Fibroblast of skin of left biceps (primary cell): ENCODE measurements at regions not wholly inside any gene's neighbourhood (a gene's known extent, or its start where the extent isn't known, plus 50 kb on each side); places are given as distances from the start of the nearest gene placed in this dataset.
"Not testable (repeated sequence)": the region's sequence is repeated elsewhere in the genome, so short reads cannot be mapped to it uniquely, and the experiment has no call there.

Experiments used
- DNase-seq, 2 experiments: peaks; one replicate each; pipeline ENCODE4 v3.0.0-alpha.2; 2013; ENCODE audit warnings: low read depth in 2 of 2

DNA sequence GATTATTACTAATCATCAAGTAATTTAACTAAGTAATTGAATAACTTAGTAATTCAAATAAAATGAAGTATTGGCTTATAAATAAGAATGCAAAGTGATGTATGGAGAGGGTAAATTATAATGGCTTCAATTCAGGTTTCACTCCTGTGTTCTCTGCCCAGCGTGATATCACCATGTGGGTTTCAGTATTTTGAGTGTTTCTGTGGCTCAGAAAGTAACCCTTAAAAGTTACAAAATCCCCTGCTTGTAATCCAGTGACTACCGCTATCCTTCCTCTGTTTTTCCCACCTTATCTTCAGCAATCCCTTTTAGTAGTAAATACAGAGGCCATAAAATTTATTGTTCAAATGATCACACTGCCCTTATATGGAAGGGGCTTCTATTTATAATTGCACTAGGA lies 316.4 kb upstream of the CFAP20DC start:
- DNase-seq, result no peak

DNA sequence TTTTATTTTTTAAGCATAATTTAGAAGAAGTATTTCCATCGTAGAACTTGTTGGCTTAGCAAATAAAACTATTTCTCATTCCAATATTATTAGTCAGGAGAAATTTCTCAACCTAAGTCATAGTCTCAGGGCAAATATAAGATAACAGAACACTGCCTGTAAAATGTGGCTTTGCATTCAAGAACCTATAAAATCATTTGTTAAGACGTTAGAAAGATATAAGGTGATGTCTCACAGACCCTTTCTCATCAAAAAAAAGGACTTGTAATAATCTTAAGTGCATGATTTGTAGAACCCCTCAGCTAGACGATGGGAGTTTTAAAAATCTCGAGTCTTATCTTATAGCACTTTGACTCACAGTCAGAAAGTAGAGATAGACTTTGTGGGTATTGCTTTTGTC lies 314.7 kb upstream of the CFAP20DC start:
- DNase-seq, result no peak

DNA sequence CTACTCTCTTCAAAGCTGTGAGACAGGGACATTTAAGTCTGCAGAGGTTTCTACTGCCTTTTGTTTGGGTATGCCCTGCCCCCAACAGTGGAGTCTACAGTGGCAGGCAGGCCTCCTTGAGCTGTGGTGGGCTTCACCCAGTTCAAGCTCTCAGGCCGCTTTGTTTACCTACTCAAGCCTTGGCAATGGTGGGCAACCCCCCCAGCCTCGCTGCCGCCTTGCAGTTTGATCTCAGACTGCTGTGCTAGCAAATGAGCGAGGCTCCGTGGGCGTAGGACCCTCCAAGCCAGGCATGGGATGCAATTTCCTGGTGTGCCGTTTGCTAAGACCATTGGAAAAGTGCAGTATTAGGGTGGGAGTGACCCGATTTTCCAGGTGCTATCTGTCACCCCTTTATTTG lies 310.5 kb upstream of the CFAP20DC start:
- not testable (repeated sequence) for DNase-seq

DNA sequence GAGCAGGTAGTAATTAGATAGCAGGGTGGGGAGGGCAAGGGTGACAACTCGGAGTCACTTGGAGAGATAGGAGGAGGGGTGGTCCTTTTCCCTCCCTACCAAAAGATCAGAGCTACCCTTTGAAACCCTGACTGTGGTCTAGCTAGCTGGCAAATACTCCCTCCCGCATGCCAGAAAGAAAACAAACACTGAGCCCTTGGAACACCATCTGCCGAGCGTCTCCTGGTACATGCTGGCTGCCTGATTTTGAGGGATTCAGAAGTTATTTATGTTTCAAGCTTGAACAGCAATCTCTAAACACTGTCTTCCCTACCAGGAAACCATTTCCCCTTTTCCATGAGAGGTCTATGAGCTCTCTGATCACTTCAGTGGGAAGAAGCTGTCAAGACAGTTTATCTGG lies 291.6 kb upstream of the CFAP20DC start:
- no peak for DNase-seq

DNA sequence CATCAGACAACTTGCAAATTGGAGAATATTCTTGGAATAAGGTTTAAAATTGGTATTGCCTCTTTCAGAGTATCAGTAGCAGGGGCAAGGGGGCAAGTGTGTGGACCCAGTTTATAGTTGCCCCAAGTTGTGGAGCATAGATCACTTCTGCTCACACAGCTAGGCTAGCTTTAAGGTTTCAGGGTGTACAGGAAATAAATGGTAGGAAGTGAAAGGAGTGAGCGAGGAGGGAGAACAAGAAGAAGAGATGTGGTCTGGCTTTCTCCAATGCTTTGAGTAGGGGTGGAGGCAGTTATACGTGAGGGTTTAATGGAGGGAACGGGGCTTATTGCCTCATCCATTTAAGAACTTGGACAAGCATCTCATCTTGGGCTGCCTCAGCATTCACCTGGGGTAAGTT lies 290.0 kb upstream of the CFAP20DC start:
- DNase-seq, result no peak

DNA sequence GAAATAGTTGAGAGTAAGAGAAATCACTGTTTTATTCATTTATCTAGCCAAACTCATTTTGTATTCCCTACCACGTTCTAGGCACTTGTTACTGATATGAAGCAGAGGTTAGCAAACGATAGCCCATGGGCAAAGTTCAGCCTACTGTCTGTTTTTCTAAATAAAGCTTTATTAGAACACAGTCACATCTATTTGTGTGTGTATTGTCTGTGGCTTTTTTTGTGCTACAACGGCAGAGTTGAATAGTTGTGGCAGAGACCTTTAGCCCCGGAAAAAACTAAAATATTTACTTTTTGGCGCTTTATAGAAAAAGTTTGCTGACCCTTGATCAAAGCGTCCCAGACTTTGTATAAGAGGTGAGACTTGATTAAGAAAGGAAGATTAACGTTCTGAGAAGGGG lies 289.1 kb upstream of the CFAP20DC start:
- no peak for DNase-seq

DNA sequence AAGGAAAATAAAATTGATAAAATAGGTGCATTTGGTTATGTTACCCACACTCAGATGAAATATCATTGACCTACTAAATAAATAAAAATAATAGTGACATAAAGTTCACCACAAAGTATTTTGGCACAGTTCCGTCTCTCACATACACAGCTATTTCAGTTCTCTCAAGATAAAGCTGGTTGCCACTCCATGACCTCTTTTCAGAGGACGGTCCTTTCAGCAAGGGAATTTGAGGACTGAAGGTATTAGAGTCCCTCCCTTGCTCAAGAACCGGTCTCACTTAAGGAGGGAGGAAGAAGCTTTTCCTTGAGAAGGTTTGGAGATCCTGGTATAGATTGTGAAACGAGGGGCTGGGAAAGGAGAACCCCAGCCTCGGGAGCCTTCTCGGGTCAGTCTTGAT lies 285.5 kb upstream of the CFAP20DC start:
- no peak for DNase-seq

DNA sequence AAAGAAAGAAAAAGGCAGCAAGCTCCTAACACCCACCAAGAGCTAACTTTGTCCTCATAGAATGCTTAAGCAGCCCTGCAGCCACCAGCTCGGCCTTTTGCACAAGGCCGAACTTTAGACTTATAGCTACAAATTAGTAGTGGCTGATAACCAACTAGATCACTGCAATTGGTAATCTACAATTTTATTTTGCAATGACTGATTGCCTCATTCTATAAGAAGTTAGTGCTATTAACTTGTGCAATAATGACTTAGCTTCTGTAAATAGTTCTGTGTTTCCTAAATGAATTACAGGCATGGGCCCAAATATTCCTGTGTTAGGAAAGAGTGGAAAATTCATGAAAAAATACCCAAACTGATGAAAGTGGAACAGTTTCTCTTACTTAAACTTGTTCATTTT lies 284.8 kb upstream of the CFAP20DC start:
- peak; percentile 27 to 30 for DNase-seq

DNA sequence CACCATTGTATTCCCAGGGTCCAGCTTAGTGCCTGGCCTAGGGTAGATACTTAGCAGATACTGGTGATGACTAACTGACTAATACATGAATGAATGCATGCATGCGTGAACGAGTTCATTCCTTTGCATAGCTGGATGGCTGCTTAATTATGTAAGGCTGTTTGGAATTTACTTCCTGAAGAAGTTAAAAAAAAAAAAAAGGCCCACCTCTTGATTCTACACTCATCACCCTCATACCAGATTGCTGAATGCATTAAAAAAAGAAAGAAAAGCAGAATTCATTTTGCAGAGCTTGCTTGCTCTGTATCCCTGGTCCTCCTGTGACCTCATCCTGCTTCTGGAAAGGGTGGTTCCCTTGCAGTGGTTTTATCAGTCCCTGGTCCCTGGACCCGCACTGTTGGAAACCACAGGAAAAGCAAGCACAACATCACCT lies 277.6 kb upstream of the CFAP20DC start:
- DNase-seq, result peak; percentile 74 to 84

DNA sequence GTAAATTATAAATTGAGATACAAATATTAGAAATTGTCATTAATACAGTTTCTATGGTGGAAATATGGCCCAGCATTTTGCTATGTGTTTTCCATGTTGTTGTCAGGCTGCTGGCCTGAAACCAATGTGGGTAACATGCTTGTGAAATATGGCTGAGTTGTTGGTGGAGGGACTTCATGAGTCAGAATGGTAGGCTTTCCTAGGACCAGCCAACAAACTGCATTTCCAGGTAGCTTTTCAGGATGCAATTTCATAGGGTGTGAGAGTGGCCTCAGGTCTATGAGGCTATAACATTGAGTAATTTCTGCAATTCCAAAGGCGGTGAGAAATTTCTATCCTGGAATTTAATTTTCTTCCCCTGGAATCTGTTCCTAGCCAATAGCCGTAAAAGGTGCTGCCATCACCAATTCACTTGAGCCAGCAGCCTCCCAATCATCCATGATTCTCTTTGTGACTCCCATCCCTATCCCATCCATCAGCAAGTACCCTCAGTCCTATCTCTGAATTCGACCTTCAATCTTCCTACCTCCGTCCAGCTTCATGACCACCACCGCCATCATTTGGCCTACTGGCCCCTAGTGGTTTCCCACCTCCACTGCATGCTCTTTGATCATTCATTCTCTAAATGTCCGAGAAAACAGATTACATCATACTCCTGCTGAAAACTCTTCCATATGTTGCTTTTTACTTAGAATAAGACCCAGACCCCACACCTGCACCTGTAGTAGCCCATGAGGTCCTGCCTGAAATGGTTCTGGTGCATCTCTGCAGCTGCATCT lies 276.6 kb upstream of the CFAP20DC start:
- no peak for DNase-seq

DNA sequence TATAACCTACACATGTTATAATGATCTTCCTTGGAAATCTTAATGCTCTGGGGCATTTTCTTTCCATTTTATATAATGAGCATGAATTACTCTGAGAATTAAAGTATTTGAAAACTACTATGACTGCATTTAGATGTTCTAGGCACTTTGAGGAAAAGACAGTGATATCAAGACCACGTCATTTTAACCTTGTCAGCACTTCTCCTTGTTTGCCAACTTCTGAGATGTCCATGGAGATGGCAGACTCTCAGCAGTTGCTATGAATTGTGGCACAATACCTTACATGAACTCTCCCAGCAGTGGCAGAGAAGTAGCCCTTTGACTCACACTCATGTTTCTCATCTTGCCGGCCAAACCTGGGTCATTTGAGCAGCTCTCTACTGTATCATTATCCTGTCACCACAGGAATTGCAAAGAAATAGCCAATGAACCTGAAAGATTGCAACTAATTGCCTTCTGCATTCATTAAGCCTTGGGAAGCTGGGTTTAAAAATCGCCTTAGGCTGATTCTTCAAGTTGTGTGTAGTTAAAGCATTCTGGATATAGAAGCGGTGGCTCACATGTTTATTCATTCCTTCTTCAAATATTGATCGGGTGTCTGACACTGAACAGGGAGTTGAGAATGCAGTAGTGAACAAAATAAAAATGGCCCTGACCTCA lies 272.2 kb upstream of the CFAP20DC start:
- no peak for DNase-seq

DNA sequence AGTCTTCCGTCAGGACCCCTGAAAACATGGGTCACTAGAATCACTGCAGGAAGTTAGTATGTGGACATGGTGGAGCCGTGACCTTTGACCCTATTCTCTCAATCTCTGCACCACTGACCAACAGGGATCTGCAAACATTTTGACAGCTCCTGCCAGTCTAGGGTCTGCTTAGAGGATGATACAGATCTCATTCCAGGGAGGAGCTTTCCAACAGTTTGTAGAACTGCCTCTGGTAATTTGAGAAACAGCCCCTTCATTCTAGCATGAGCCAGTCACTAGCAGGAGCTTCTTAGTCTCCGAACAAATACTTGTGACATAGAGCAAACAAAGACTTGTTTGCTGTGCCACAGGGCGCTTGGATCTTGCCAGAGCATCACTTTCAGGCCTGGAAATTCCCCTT lies 270.3 kb upstream of the CFAP20DC start:
- DNase-seq, result no peak

DNA sequence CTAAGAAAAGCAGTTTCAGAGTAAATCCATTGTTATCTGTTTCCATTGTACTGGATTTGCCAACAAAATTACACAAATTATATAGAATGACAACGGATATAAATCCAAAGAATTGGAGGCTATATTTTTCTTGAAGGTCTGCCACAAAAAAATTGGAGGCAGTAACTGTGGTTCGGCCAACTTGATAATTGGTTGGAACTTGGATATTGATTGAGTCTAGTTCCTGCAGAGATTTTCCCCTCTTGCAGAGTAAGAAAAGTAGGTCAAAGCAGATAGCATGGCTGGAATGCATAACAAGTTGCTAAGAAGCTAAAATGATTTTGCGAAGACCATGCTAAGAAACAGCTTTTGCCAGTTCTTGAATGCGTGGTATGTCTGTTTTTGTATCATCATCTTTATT lies 269.6 kb upstream of the CFAP20DC start:
- no peak for DNase-seq

DNA sequence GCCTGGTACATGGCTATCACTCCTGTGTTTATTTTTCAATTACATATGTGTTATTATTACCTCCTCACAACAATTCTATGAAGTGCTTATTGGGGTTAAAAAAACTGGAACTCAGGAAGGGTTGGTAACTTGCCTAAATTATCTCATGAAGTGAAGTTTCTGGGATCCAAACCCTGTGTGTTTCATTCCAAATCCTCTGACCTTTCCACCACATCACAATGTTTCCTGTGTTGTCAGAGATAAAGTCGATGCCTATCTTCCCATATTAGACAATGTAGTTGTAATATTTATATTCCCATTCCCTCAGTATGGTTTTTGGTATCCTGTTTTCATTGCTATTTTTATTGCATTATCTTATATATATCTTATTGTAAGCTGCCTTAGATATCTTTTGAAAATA lies 269.1 kb upstream of the CFAP20DC start:
- no peak for DNase-seq

DNA sequence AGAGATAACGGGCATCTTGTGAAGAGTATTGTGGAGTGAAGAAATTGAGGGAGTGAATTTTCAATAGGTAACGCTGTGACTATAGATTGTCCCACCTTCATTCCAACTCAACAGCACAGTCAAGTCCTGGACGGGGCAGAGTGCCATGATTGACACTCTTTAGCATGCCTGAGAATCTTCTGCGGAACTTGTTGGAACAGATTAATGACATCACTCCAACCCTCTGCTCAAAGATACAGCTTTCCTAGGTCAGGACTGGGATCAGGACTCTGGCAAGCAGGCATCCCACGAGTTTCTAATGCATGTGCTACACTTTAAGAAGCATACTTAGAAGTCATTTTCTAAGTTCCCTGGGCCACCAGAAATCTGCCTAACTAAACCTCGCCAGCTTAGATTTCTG lies 267.6 kb upstream of the CFAP20DC start:
- no peak for DNase-seq

DNA sequence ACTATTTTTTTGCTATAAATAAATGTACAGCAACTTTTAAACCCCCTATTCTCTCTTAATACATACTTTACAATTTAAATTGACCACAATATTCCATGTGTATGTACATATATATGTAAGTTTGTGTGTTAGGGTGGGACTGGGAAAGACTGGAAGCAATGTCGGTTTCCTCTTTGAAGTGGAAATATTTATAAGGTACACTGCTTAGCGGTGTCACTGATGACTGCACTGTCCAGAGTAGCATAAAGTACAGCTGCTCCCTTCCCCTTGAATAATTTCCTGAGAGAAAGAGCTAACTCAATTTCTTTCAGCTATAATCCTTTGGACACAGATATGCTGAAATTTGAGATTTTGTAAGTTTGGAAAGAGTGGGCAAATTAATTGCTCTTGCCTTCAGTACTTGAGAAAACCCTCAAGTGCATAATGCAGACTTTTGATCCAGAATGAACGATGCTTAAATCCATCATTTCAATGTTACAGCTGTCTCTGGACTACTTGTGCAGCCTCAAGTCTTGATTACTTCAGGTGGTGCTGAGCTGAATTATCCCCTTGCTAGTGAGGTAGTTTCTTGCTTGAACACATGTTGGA lies 267.0 kb upstream of the CFAP20DC start:
- DNase-seq, result no peak

DNA sequence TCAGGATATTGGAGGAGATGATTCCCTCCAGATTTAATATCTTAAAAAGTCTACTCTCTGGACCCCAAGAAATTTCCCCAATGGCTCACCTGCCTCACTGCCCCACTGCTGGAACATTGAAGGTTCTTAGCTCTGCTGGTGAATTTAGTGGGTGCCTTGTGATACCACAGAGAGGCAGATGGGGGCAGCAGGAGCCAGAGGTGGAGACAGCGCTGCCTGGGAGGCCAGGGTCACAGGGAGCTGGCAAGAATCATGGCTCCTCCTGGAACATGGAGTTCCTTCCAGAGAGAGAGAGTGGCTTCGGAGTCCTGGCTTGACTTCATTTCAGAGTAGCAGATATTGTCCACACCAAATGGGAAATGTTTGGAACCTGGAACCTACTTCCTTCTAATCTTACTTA lies 263.5 kb upstream of the CFAP20DC start:
- DNase-seq, result no peak

DNA sequence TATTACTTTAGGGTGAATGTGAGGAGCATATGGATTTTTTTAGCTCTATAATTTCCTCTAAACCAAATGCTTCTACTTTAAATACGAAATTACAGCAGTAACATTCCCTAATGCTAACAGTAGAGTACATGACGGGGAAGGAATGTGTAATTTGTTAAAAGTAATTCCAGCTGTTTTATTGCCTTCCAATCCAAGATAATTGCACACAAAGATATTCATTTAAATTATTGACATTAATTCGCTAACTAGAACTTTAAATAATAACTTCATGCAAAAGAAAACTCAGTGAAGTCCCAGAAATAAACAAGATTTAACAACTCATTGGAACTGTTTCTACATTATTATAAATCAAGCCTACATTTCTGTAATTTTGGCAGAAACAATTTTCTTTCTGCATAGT lies 261.4 kb upstream of the CFAP20DC start:
- DNase-seq, result no peak

DNA sequence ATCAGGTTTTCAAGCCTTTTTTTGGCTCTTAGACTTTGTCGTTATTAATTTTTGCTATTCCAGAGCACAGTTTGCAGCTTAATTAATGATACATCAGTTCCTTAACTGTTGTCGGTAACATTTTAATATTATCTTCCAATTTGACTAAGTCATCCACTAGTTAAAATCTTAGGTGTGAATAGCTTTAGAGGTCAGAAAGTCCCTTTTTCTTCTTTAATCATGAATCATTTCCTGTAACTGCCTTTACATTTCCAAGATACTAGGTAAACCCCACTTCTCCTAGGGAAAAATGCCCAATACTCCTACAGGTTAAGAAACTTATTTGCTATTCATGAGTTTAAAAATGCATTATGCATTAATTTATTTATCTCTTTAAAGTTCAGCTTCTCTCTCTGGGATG lies 260.9 kb upstream of the CFAP20DC start:
- DNase-seq, result no peak

DNA sequence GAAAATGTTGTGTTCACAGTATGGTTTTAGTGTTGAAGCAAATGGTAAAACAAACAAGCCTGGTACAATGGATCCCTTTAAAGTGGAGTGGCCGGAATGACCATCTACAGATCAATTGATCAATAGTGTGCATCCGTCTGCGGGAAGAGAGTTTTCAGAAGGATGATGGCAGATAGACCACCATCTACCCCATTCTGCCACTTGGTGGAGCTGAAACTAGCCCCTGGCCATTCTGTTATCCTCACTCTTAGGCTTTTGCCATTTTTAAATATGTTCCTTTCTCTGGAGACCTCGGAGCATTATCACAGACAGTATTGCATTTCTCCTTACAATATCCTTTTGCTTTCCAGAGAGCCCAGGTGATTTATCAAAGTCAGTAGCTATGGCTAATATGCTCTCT lies 258.9 kb upstream of the CFAP20DC start:
- DNase-seq, result no peak

DNA sequence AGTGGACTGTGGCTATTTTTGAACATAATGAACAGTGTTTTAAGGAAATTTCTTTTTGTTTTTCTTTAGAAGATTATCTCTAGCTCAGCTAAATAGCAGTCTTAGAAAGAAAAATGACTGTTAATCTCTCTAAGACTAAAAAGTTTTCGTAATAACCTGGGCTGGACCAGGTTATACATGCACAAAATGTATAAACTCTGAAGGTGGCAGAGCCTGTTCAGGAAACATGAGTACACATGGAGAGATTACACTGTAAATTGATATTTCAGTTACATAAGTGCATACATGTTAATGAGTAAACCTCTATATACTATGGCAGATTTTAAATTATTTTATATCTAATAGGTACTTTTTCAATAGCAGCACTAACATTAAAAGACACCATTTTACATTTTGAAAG lies 258.2 kb upstream of the CFAP20DC start:
- DNase-seq, result no peak

DNA sequence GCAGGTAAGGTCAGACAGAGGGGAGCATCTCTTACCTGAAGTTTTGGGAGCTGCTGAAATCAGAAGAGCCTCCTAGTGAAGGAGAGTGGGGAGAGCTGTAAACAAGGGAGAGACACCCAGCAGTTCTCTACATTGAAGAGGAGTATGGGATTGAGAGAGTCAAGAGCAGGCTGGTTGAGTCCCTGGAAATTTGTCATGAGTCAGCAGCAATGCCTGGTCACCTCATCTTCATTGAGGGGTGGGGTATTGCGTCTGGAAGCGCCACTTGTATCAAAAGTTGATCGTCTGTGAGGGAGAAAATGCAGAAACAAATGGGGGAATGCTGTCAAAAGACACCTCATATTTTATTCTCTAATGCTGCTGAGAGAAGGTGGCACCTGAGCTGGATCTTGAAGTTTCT lies 256.6 kb upstream of the CFAP20DC start:
- DNase-seq, result no peak

DNA sequence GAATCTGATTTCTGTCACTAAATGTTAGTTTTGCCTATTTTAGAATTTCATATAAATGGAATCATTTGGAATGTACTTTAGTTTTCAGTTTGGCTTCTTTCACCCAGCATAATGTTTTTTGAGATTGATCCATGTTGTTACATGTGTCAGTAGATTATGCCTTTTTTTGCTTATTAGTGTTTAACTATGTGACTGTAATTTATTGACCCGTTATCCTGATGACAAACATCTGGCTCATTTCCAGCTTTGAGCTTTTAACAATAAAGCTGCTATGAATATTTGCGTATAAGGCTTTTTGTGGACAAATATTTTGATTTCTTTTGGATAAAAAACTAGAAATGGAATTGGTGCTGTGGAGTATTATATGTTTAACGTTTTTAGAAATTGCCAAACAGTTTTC lies 254.5 kb upstream of the CFAP20DC start:
- DNase-seq, result no peak
